Type B pancreatic cell (in vitro differentiated cells): ENCODE measurements at regions not wholly inside any gene's neighbourhood (a gene's known extent, or its start where the extent isn't known, plus 50 kb on each side); places are given as distances from the start of the nearest gene placed in this dataset.
"Not testable (repeated sequence)": the region's sequence is repeated elsewhere in the genome, so short reads cannot be mapped to it uniquely, and the experiment has no call there.

Experiments used
- DNase-seq: peaks from one replicate; pipeline ENCODE4 v3.0.0; 2021; ENCODE audit warnings: mixed read lengths; ENCODE audit not compliant: unreplicated experiment; ENCODE audit errors: extremely low spot score
- H3K27ac Mint-ChIP-seq: 2 replicates; pipeline ENCODE4 v1.8.0; 2021; ENCODE audit warnings: mild to moderate bottlenecking, mixed read lengths
- H3K27me3 Mint-ChIP-seq: 2 replicates; pipeline ENCODE4 v1.8.0; 2021; ENCODE audit warnings: mixed read lengths
- H3K36me3 Mint-ChIP-seq: 2 replicates; pipeline ENCODE4 v1.8.0; 2021; ENCODE audit warnings: mixed read lengths
- H3K4me1 Mint-ChIP-seq: one replicate; pipeline ENCODE4 v1.8.0; 2021; ENCODE audit warnings: mixed read lengths; ENCODE audit not compliant: unreplicated experiment
- H3K4me3 Mint-ChIP-seq: 2 replicates; pipeline ENCODE4 v1.8.0; 2021; ENCODE audit warnings: mild to moderate bottlenecking, mixed read lengths
- H3K9me3 Mint-ChIP-seq: 2 replicates; pipeline ENCODE4 v1.8.0; 2021; ENCODE audit warnings: mixed read lengths
- TF ChIP-seq, protein P1 (sequence below): fragments of 200-600 bp; sonication (generic); conservative IDR thresholded peaks from 2 replicates; pipeline ENCODE4 v1.5.0; 2021; ENCODE audit warnings: antibody characterized with exemption, mild to moderate bottlenecking

DNA sequence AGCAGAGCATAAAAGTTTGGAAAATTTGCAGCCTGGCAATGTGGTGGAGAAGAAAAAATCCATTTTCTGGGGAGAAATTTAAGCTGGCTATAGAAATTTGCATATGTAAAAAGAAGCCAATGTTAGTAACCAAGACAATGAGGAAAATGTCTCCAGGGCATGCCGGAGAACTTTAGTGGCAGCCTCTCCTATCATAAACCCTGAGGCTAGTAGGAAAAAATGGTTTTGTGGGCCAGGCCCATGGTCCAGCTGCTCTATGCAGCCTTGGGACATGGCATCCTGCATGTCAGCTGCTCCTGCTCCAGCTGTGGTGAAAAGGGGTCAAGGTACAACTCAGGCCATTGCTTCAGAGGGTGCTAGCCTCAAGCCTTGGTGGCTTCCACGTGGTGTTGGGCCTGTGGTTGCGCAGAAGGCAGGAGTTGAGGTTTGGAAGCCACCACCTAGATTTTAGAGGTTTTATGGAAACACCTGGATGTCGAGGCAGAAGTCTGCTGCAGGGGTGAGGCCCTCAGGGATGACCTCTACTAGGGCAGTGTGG is 101.8 kb upstream of the SYNCRIP start:
- TF ChIP-seq, protein P1, sequence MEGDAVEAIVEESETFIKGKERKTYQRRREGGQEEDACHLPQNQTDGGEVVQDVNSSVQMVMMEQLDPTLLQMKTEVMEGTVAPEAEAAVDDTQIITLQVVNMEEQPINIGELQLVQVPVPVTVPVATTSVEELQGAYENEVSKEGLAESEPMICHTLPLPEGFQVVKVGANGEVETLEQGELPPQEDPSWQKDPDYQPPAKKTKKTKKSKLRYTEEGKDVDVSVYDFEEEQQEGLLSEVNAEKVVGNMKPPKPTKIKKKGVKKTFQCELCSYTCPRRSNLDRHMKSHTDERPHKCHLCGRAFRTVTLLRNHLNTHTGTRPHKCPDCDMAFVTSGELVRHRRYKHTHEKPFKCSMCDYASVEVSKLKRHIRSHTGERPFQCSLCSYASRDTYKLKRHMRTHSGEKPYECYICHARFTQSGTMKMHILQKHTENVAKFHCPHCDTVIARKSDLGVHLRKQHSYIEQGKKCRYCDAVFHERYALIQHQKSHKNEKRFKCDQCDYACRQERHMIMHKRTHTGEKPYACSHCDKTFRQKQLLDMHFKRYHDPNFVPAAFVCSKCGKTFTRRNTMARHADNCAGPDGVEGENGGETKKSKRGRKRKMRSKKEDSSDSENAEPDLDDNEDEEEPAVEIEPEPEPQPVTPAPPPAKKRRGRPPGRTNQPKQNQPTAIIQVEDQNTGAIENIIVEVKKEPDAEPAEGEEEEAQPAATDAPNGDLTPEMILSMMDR = no peak
- no peaks in the 10 kb centered on the region for H3K27me3 Mint-ChIP-seq
- no peaks in the 10 kb centered on the region for H3K4me1 Mint-ChIP-seq
- H3K9me3 Mint-ChIP-seq = no peaks in the 10 kb centered on the region
- no peak overlapping the region for H3K27ac Mint-ChIP-seq
- H3K36me3 Mint-ChIP-seq = no peaks in the 10 kb centered on the region
- no peak overlapping the region for H3K4me3 Mint-ChIP-seq
- DNase-seq = no peak

GRCh38 chr6:85726206-85726605 is 83.5 kb upstream of the SYNCRIP start:
- H3K9me3 Mint-ChIP-seq = no peaks in the 10 kb centered on the region

DNA sequence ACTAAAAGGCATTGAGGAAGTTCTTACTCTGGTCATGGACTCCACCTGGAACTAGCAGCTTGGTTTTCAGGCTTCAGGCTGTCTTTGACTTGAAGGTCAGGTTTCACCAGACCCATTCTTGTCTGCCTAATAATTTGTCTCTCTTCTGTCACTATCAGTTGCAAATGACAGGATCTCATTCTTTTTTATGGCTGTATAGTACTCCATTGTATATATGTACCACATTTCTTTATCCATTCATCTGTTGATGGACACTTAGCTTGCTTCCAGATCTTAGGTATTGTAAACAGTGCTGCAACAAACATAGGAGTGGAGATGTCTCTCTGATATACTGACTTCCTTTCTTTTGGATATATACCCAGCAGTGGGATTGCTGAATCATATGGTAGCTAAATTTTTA is 73.1 kb upstream of the SYNCRIP start:
- no peaks in the 10 kb centered on the region for H3K9me3 Mint-ChIP-seq
- no peak overlapping the region for H3K4me3 Mint-ChIP-seq
- H3K27ac Mint-ChIP-seq = no peak overlapping the region
- H3K4me1 Mint-ChIP-seq = no peaks in the 10 kb centered on the region
- TF ChIP-seq, protein P1 = no peak
- DNase-seq = no peak
- no peaks in the 10 kb centered on the region for H3K27me3 Mint-ChIP-seq
- H3K36me3 Mint-ChIP-seq = no peaks in the 10 kb centered on the region

More at GRCh38 chr6:85726206-85726605, 83.5 kb upstream of the SYNCRIP start:
- Mint-ChIP-seq H3K36me3 (no peaks in the 10 kb centered on the region), H3K4me1 (no peaks in the 10 kb centered on the region), H3K27me3 (no peaks in the 10 kb centered on the region), H3K27ac (no peak overlapping the region), H3K4me3 (no peak overlapping the region)
- no peak for DNase-seq
- TF ChIP-seq, protein P1 = no peak

GRCh38 chr6:85714893-85715530 is 72.3 kb upstream of the SYNCRIP start:
- H3K9me3 Mint-ChIP-seq = no peaks in the 10 kb centered on the region
- H3K27me3 Mint-ChIP-seq = no peaks in the 10 kb centered on the region
- H3K4me3 Mint-ChIP-seq = no peak overlapping the region
- TF ChIP-seq, protein P1 = no peak
- no peak for DNase-seq
- H3K4me1 Mint-ChIP-seq = no peaks in the 10 kb centered on the region
- H3K27ac Mint-ChIP-seq = no peak overlapping the region
- H3K36me3 Mint-ChIP-seq = no peaks in the 10 kb centered on the region

DNA sequence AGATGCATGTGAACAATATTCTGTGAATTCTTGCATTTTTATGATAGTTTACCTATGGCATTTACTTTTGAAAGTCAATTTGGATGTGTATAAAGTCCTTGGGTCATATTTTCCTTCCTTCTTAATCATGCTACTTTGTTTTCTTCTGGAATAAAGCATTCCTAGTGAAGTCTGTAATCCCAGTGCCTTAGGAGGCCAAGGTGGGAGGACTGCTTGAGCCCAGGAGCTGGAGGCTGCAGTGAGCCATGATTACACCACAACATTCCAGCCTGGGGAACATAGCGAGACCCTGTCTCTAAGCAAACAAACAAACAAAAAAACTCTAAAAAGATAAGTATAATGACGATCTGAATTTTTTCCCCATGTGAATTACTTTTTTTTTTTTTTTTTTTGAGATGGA is 69.7 kb upstream of the SYNCRIP start:
- H3K9me3 Mint-ChIP-seq = no peaks in the 10 kb centered on the region
- no peak for DNase-seq
- H3K4me3 Mint-ChIP-seq = no peak overlapping the region
- H3K36me3 Mint-ChIP-seq = no peaks in the 10 kb centered on the region
- H3K4me1 Mint-ChIP-seq = no peaks in the 10 kb centered on the region
- TF ChIP-seq, protein P1 = no peak
- H3K27ac Mint-ChIP-seq = no peak overlapping the region
- H3K27me3 Mint-ChIP-seq = no peaks in the 10 kb centered on the region

- H3K27ac Mint-ChIP-seq, H3K27me3 Mint-ChIP-seq: not testable (repeated sequence)
These were observed 64.9 kb upstream of the SYNCRIP start for GRCh38 chr6:85707515-85708145.

More at GRCh38 chr6:85707515-85708145, 64.9 kb upstream of the SYNCRIP start:
- H3K4me3 Mint-ChIP-seq, H3K4me1 Mint-ChIP-seq, DNase-seq, H3K9me3 Mint-ChIP-seq, H3K36me3 Mint-ChIP-seq: not testable (repeated sequence)
